Non-pigmented ciliary epithelial cell (primary cell): ENCODE measurements at regions not wholly inside any gene's neighbourhood (a gene's known extent, or its start where the extent isn't known, plus 50 kb on each side); places are given as distances from the start of the nearest gene placed in this dataset.

Experiments
- DNase-seq: peaks from one replicate; pipeline ENCODE4 v3.0.0-alpha.2; 2010; ENCODE audit warnings: low read depth

DNA sequence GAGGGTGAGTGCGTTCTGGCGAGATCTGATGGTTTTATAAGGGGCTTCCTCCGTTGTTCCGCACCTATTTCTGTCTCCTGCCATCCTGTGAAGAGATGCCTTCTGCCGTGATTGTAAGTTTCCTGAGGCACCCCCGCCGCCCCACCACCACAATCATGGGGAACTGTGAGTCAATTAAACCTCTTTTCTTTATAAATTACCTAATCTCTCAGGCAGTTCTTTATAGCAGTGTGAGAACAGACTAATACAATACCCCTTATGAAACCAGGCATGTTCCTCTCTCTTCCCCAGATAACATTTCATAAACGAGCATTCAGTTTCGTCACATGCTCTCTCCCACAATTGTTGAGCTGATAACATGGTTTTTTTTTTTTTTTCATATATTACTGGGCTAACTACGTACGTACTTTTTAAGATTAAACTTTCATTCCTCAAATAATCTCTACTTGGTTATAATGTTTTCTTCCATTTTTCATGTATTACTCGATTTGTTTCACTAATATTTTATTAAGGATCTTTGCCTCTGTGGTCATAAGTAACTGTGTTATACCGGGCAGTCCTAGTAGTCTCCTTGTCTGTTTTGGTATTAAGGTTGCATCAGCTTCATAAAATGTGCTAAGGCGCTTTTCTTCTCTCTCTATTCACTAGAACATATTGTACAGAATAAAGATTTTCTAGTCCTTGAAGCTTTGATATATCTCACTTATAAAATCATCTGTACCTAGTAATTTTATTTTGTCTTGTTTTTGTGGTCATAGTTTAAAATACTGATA is 64.9 kb upstream of the MVB12B start:
- no peak for DNase-seq

DNA sequence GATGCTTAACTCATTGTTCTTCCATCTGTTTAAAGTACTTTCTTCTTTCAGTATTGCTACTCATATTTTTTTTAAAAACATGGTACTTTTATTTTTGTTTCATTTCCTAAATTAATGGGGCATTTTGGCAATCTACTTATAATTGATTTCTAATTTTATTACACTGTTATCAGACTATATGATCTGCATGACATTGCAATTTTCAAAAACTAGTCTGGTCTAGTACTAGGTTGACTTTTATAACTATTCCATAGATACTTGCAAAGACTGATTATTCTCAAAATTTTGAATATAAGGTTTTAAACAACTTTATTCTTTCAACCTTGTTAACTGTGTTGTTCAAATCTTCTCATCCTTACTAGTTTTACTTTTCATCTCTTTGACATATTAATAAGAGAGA is 63.9 kb upstream of the MVB12B start:
- DNase-seq: no peak

GRCh38 chr9:126270556-126270955 is 56.1 kb upstream of the MVB12B start:
- no peak for DNase-seq

- no peak for DNase-seq
Observed at GRCh38 chr9:126275386-126276001, 51.1 kb upstream of the MVB12B start.

- no peak for DNase-seq
Observed at GRCh38 chr9:126276056-126276728, 50.4 kb upstream of the MVB12B start.
